ENCODE measurements at regions not wholly inside any gene's neighbourhood (a gene's known extent, or its start where the extent isn't known, plus 50 kb on each side); places are given as distances from the start of the nearest gene placed in this dataset.

DNA sequence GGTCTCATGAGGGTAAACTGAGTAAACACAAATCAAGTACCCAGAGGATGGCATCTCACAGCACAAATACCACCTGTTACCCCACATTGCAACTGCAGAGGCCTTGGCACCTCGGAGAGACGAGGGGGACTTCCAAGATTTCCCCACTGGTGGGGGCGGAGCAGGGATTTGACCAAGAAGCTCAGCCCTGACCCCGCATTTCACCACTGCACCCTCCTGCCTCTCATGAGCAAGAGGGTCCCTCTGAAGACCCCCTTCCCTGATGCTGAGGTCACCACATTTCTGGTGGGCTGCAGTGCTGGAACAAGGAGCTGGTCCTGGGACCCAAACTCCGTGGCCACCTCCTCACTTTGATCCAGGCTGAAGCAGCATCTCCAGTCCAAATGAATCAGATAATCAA is 342.4 kb downstream of the NPHP4 start:
- no peak for TF ChIP-seq CEBPB (IDR thresholded peaks at IDR 0.05)
- TF ChIP-seq, protein P1, sequence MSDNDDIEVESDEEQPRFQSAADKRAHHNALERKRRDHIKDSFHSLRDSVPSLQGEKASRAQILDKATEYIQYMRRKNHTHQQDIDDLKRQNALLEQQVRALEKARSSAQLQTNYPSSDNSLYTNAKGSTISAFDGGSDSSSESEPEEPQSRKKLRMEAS (IDR thresholded peaks at IDR 0.05), result no peak
- TF ChIP-seq RAD21 (IDR thresholded peaks at IDR 0.05; ENCODE audit: low read depth), result no peak
- TF ChIP-seq YY1 (IDR thresholded peaks at IDR 0.05; ENCODE audit: low read depth), result no peak
- TF ChIP-seq TCF12 (IDR thresholded peaks at IDR 0.05; ENCODE audit: low read depth), result no peak
- TF ChIP-seq, protein P2, sequence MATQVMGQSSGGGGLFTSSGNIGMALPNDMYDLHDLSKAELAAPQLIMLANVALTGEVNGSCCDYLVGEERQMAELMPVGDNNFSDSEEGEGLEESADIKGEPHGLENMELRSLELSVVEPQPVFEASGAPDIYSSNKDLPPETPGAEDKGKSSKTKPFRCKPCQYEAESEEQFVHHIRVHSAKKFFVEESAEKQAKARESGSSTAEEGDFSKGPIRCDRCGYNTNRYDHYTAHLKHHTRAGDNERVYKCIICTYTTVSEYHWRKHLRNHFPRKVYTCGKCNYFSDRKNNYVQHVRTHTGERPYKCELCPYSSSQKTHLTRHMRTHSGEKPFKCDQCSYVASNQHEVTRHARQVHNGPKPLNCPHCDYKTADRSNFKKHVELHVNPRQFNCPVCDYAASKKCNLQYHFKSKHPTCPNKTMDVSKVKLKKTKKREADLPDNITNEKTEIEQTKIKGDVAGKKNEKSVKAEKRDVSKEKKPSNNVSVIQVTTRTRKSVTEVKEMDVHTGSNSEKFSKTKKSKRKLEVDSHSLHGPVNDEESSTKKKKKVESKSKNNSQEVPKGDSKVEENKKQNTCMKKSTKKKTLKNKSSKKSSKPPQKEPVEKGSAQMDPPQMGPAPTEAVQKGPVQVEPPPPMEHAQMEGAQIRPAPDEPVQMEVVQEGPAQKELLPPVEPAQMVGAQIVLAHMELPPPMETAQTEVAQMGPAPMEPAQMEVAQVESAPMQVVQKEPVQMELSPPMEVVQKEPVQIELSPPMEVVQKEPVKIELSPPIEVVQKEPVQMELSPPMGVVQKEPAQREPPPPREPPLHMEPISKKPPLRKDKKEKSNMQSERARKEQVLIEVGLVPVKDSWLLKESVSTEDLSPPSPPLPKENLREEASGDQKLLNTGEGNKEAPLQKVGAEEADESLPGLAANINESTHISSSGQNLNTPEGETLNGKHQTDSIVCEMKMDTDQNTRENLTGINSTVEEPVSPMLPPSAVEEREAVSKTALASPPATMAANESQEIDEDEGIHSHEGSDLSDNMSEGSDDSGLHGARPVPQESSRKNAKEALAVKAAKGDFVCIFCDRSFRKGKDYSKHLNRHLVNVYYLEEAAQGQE (IDR thresholded peaks at IDR 0.05; ENCODE audit: low read depth), result no peak
- no peak for TF ChIP-seq FOXM1 (IDR thresholded peaks at IDR 0.05; ENCODE audit: borderline replicate concordance, low read depth)
- TF ChIP-seq EGR1 (IDR thresholded peaks at IDR 0.05), result no peak
- no peak for TF ChIP-seq TAF1 (IDR thresholded peaks at IDR 0.05; ENCODE audit: low read depth)
- no peak for TF ChIP-seq EP300 (IDR thresholded peaks at IDR 0.05; ENCODE audit: borderline replicate concordance)
- no peak for TF ChIP-seq TEAD4 (IDR thresholded peaks at IDR 0.05)
- TF ChIP-seq, protein P3, sequence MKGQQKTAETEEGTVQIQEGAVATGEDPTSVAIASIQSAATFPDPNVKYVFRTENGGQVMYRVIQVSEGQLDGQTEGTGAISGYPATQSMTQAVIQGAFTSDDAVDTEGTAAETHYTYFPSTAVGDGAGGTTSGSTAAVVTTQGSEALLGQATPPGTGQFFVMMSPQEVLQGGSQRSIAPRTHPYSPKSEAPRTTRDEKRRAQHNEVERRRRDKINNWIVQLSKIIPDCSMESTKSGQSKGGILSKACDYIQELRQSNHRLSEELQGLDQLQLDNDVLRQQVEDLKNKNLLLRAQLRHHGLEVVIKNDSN (IDR thresholded peaks at IDR 0.05), result no peak
- no peak for TF ChIP-seq ZBTB7A (IDR thresholded peaks at IDR 0.05; ENCODE audit: low read depth)

Measured in Ishikawa (cell line).